NCI-H1092 (cell line): ENCODE measurements at regions not wholly inside any gene's neighbourhood (a gene's known extent, or its start where the extent isn't known, plus 50 kb on each side); places are given as distances from the start of the nearest gene placed in this dataset.
"Not testable (repeated sequence)": the region's sequence is repeated elsewhere in the genome, so short reads cannot be mapped to it uniquely, and the experiment has no call there.

ENCODE experiments used
- DNase-seq: peaks from one replicate; lab custom pipeline; 2025; lab: John Stamatoyannopoulos, UW

GRCh38 chr7:113217314-113217713 lies 99.0 kb upstream of the SMIM30 start:
- DNase-seq: peak; percentile 7

- DNase-seq: no peak
Measured at GRCh38 chr7:113216038-113216437, 97.7 kb upstream of the SMIM30 start.

GRCh38 chr7:113209449-113210203 lies 91.3 kb upstream of the SMIM30 start:
- DNase-seq: no peak

- no peak for DNase-seq
Measured at GRCh38 chr7:113207931-113208330, 89.6 kb upstream of the SMIM30 start.

- DNase-seq: no peak
Measured at GRCh38 chr7:113207441-113207840, 89.1 kb upstream of the SMIM30 start.

GRCh38 chr7:113204415-113204814 lies 86.1 kb upstream of the SMIM30 start:
- DNase-seq: no peak

GRCh38 chr7:113202284-113202683 lies 83.9 kb upstream of the SMIM30 start:
- DNase-seq: no peak

GRCh38 chr7:113200281-113200680 lies 81.9 kb upstream of the SMIM30 start:
- DNase-seq: no peak

- DNase-seq: no peak
Measured at GRCh38 chr7:113199841-113200240, 81.5 kb upstream of the SMIM30 start.

- DNase-seq: no peak
Measured at GRCh38 chr7:113199136-113199535, 80.8 kb upstream of the SMIM30 start.

GRCh38 chr7:113198226-113198625 lies 79.9 kb upstream of the SMIM30 start:
- DNase-seq: no peak

- DNase-seq: no peak
Measured at GRCh38 chr7:113197274-113197673, 78.9 kb upstream of the SMIM30 start.

- no peak for DNase-seq
Measured at GRCh38 chr7:113188396-113188795, 70.0 kb upstream of the SMIM30 start.

GRCh38 chr7:113179313-113179712 lies 61.0 kb upstream of the SMIM30 start:
- DNase-seq: no peak

GRCh38 chr7:113176836-113177235 lies 58.5 kb upstream of the SMIM30 start:
- no peak for DNase-seq

- DNase-seq: not testable (repeated sequence)
Measured at GRCh38 chr7:113176180-113176579, 57.8 kb upstream of the SMIM30 start.

- no peak for DNase-seq
Measured at GRCh38 chr7:113175525-113176104, 57.3 kb upstream of the SMIM30 start.

- no peak for DNase-seq
Measured at GRCh38 chr7:113172726-113173125, 54.4 kb upstream of the SMIM30 start.

GRCh38 chr7:113170591-113170990 lies 52.2 kb upstream of the SMIM30 start:
- DNase-seq: no peak
